ENCODE measurements at regions not wholly inside any gene's neighbourhood (a gene's known extent, or its start where the extent isn't known, plus 50 kb on each side); places are given as distances from the start of the nearest gene placed in this dataset.
"Not testable (repeated sequence)": the region's sequence is repeated elsewhere in the genome, so short reads cannot be mapped to it uniquely, and the experiment has no call there.

DNA sequence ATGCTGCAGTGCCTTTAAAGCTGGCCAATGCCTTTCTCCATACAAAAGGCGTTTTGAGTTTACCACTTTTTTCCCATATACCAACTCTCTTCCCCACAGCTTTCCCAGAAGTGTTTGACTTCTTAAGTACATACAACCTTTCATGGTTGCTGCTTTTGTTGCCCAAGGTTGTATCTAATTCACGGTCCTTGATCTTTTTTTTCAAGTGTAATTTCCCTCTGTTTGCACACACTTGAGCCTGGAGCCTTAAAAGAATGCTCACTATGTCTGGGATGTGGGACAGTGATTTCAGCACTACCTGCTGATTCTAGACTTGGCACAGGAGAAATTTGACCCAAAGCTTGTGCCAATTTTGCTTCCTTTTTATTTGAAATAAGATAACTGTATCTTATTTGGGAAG is 324.7 kb downstream of the ANAPC1 start:
- TF ChIP-seq, protein P1, sequence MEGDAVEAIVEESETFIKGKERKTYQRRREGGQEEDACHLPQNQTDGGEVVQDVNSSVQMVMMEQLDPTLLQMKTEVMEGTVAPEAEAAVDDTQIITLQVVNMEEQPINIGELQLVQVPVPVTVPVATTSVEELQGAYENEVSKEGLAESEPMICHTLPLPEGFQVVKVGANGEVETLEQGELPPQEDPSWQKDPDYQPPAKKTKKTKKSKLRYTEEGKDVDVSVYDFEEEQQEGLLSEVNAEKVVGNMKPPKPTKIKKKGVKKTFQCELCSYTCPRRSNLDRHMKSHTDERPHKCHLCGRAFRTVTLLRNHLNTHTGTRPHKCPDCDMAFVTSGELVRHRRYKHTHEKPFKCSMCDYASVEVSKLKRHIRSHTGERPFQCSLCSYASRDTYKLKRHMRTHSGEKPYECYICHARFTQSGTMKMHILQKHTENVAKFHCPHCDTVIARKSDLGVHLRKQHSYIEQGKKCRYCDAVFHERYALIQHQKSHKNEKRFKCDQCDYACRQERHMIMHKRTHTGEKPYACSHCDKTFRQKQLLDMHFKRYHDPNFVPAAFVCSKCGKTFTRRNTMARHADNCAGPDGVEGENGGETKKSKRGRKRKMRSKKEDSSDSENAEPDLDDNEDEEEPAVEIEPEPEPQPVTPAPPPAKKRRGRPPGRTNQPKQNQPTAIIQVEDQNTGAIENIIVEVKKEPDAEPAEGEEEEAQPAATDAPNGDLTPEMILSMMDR (IDR thresholded peaks at IDR 0.05), result not testable (repeated sequence)
- TF ChIP-seq POLR2A (IDR thresholded peaks at IDR 0.05), result not testable (repeated sequence)

Data from thyroid gland (tissue), 4 donors.